ES-I3 (cell line): ENCODE measurements at regions not wholly inside any gene's neighbourhood (a gene's known extent, or its start where the extent isn't known, plus 50 kb on each side); places are given as distances from the start of the nearest gene placed in this dataset.

ENCODE experiments used
- H3K36me3 ChIP-seq: 2 replicates; pipeline ENCODE4 v1.6.1; 2013; ENCODE audit warnings: mild to moderate bottlenecking, low read length, control low read depth, moderate library complexity; ENCODE audit not compliant: insufficient read depth
- H3K4me1 ChIP-seq: 2 replicates; pipeline ENCODE4 v1.6.1; 2013; ENCODE audit warnings: mild to moderate bottlenecking, control low read depth, low read length; ENCODE audit not compliant: insufficient read depth
- H3K9ac ChIP-seq: 2 replicates; pipeline ENCODE4 v1.6.1; 2013; ENCODE audit warnings: low read depth, mild to moderate bottlenecking, low read length, moderate library complexity
- H3K9me3 ChIP-seq: 2 replicates; pipeline ENCODE4 v1.6.1; 2013; ENCODE audit warnings: mild to moderate bottlenecking, low read length, moderate library complexity; ENCODE audit not compliant: control insufficient read depth, insufficient read depth

- H3K9ac ChIP-seq: no peak overlapping the region
- H3K9me3 ChIP-seq: no peaks in the 10 kb centered on the region
- H3K4me1 ChIP-seq: no peaks in the 10 kb centered on the region
- no peaks in the 10 kb centered on the region for H3K36me3 ChIP-seq
These were observed 109.6 kb upstream of the SERP2 start for GRCh38 chr13:44263751-44264620.

GRCh38 chr13:44266305-44266704 lies 107.3 kb upstream of the SERP2 start:
- no peak overlapping the region for H3K9ac ChIP-seq
- H3K4me1 ChIP-seq: no peaks in the 10 kb centered on the region
- no peaks in the 10 kb centered on the region for H3K9me3 ChIP-seq
- no peaks in the 10 kb centered on the region for H3K36me3 ChIP-seq

DNA sequence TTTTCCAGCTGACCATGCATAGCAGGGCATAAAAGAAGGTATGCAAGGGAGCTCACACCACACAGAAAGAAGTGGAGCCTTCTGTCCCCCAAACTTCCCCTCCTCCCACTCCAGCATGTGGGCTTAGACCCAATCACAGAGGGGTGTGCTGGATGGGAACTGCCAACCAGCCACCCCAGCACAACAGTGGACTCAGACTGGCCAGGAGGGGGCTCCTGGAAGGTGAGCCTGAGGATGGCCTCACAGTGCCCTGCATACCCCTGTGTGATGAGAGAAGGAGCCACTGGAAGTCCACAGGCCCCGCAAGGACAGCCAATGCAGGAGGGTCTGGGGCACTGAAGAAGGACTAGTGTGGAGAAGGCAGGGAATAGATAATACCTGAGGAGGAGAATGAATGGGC lies 106.9 kb upstream of the SERP2 start:
- Histone ChIP-seq H3K4me1 (no peaks in the 10 kb centered on the region), H3K9me3 (no peaks in the 10 kb centered on the region)

GRCh38 chr13:44267203-44267602 lies 106.4 kb upstream of the SERP2 start:
- Histone ChIP-seq H3K36me3 (no peaks in the 10 kb centered on the region), H3K9ac (no peak overlapping the region), H3K4me1 (no peaks in the 10 kb centered on the region), H3K9me3 (no peaks in the 10 kb centered on the region)

More for the DNA sequence above, 106.9 kb upstream of the SERP2 start:
- Histone ChIP-seq H3K9ac (no peak overlapping the region), H3K36me3 (no peaks in the 10 kb centered on the region)

GRCh38 chr13:44267980-44268379 lies 105.6 kb upstream of the SERP2 start:
- H3K9me3 ChIP-seq: no peaks in the 10 kb centered on the region
- no peaks in the 10 kb centered on the region for H3K36me3 ChIP-seq
- no peaks in the 10 kb centered on the region for H3K4me1 ChIP-seq
- no peak overlapping the region for H3K9ac ChIP-seq

GRCh38 chr13:44268980-44269379 lies 104.6 kb upstream of the SERP2 start:
- H3K9me3 ChIP-seq: no peaks in the 10 kb centered on the region
- H3K36me3 ChIP-seq: no peaks in the 10 kb centered on the region
- H3K4me1 ChIP-seq: no peaks in the 10 kb centered on the region
- H3K9ac ChIP-seq: no peak overlapping the region

DNA sequence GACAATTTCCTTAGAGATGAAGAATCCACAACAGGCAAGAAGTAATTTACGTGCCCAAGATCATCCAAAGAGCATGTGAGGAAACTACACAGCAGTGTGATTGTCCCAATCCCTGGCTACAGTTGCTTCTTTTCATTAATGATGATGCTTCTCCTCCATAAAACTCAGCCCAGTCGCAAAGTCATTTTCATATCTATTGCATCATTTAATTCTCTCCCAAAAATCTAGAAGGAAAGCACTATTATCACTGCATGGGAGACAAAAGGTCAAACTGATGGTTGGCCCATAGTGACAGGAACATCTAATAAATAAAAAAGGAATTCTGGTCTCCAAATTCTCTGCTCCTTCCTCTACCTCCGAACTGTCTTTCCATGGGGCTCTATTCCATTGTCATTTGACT lies 103.5 kb upstream of the SERP2 start:
- Histone ChIP-seq H3K4me1 (no peaks in the 10 kb centered on the region), H3K9ac (no peak overlapping the region), H3K9me3 (no peaks in the 10 kb centered on the region), H3K36me3 (no peaks in the 10 kb centered on the region)

DNA sequence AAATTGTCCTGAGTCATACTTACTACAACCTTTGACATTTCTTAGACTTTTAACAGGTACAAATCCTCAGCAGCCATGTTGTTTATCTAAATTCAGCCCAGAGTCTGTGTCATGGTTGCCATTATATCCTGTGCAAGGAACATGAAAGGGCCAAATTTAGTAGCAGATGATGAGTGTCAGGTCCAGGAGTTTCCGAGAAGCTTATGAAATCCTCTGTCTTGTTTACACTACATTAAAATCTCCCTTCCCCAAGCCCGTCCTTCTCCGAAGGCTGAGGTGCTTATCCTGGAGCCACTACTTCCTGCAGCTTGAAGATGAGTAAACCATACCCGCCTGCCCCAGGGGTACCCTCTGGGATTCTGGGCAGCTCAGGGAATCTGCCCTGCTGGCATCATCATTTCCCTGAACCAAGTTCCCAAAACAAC lies 102.6 kb upstream of the SERP2 start:
- Histone ChIP-seq H3K4me1 (no peaks in the 10 kb centered on the region), H3K36me3 (no peaks in the 10 kb centered on the region), H3K9ac (no peak overlapping the region), H3K9me3 (no peaks in the 10 kb centered on the region)

DNA sequence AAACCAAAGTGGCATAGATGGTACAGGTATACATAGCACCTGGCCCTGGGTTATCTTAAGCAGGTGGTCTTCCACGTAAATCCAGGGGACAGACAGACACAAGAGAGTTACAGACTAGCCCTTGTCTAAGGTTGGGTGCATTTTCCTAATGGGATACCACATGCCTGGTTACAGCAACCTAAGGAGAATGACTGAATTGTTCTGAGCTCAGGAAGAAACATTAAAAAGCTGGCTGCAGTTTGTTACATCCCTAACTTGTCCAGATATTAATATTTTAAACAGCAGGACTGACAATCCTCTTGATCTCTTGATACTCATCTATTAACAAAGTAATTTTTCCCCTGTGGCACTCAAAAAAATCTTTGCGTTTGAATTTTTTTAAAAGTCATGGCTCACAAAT lies 102.2 kb upstream of the SERP2 start:
- Histone ChIP-seq H3K36me3 (no peaks in the 10 kb centered on the region), H3K9me3 (no peaks in the 10 kb centered on the region), H3K4me1 (no peaks in the 10 kb centered on the region), H3K9ac (no peak overlapping the region)

GRCh38 chr13:44271915-44272341 lies 101.7 kb upstream of the SERP2 start:
- Histone ChIP-seq H3K4me1 (no peaks in the 10 kb centered on the region), H3K9me3 (no peaks in the 10 kb centered on the region), H3K9ac (no peak overlapping the region), H3K36me3 (no peaks in the 10 kb centered on the region)

GRCh38 chr13:44272692-44273091 lies 100.9 kb upstream of the SERP2 start:
- Histone ChIP-seq H3K36me3 (no peaks in the 10 kb centered on the region), H3K9ac (no peak overlapping the region), H3K4me1 (no peaks in the 10 kb centered on the region), H3K9me3 (no peaks in the 10 kb centered on the region)

DNA sequence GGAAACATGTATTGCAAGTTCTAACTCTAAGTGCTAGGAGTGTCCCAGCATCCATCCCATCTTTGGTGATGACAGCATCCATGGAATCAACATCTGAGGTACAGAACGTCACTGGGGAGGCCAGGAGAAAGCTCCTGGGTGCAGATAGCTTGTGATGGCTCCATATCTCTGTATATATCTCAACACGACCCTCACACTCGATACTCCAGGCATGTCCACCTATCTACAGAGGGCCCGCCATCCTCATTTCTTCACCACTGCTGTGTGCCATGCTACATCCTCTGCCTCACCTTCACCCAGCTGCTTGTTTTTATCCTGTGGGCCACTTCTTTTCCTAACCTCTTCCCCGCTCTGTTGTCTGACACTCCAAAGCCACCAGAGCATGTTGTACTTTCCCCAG lies 100.4 kb upstream of the SERP2 start:
- Histone ChIP-seq H3K9me3 (no peaks in the 10 kb centered on the region), H3K4me1 (no peaks in the 10 kb centered on the region), H3K36me3 (no peaks in the 10 kb centered on the region), H3K9ac (no peak overlapping the region)

- no peak overlapping the region for H3K9ac ChIP-seq
- no peaks in the 10 kb centered on the region for H3K36me3 ChIP-seq
- H3K4me1 ChIP-seq: no peaks in the 10 kb centered on the region
- H3K9me3 ChIP-seq: no peaks in the 10 kb centered on the region
These were observed 99.4 kb upstream of the SERP2 start for GRCh38 chr13:44273991-44274770.

DNA sequence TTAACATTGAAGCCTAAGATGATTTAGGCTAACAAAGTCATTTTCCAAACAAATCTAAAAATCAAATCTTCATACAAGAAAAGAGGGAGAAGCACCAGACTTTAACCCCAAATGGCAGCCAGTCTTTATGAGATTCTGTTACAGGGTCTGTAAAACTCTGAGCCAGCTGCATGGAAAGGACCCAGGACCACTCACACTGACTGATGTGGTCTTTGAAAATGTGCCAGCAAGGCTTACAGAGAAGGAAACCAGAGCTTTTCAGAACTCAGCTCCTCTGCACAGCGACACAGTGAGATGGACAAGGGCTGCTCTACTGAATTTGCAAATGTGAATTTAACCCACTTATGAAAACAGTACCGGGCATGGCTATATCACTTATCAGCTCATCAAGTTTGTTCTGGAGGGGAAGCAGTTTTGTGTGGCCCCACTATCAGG lies 98.8 kb upstream of the SERP2 start:
- no peaks in the 10 kb centered on the region for H3K9me3 ChIP-seq
- H3K36me3 ChIP-seq: no peaks in the 10 kb centered on the region
- H3K9ac ChIP-seq: no peak overlapping the region
- no peaks in the 10 kb centered on the region for H3K4me1 ChIP-seq

GRCh38 chr13:44275381-44275780 lies 98.2 kb upstream of the SERP2 start:
- Histone ChIP-seq H3K4me1 (no peaks in the 10 kb centered on the region), H3K9me3 (no peaks in the 10 kb centered on the region), H3K9ac (no peak overlapping the region), H3K36me3 (no peaks in the 10 kb centered on the region)
